ENCODE measurements at regions not wholly inside any gene's neighbourhood (a gene's known extent, or its start where the extent isn't known, plus 50 kb on each side); places are given as distances from the start of the nearest gene placed in this dataset.
"Not testable (repeated sequence)": the region's sequence is repeated elsewhere in the genome, so short reads cannot be mapped to it uniquely, and the experiment has no call there.

GRCh38 chr16:29234536-29235275, 171.8 kb downstream of the NPIPB11 start:
- DNase-seq (ENCODE audit: low read depth, low spot score); in situ Hi-C loops (cut with HindIII; ENCODE audit: low sequenced_read_pairs); H3K4me3 ChIP-seq (ENCODE audit: low read depth, low read length): not testable (repeated sequence)

GRCh38 chr16:29233705-29234404, 172.7 kb downstream of the NPIPB11 start:
- H3K4me3 ChIP-seq (ENCODE audit: low read depth, low read length) = not testable (repeated sequence)

GRCh38 chr16:29232811-29233704, 173.5 kb downstream of the NPIPB11 start:
- in situ Hi-C loops (cut with HindIII; ENCODE audit: low sequenced_read_pairs) = no loop called here
- no peak for DNase-seq (ENCODE audit: low read depth, low spot score)
- no peak for TF ChIP-seq CTCF (IDR thresholded peaks at IDR 0.05; ENCODE audit: low read depth, low read length)
- no peak overlapping the region for H3K4me3 ChIP-seq (ENCODE audit: low read depth, low read length)

More at GRCh38 chr16:29233705-29234404, 172.7 kb downstream of the NPIPB11 start:
- DNase-seq (ENCODE audit: low read depth, low spot score); in situ Hi-C loops (cut with HindIII; ENCODE audit: low sequenced_read_pairs): not testable (repeated sequence)

GRCh38 chr16:29232160-29232705, 174.3 kb downstream of the NPIPB11 start:
- DNase-seq (ENCODE audit: low read depth, low spot score); in situ Hi-C loops (cut with HindIII; ENCODE audit: low sequenced_read_pairs); H3K4me3 ChIP-seq (ENCODE audit: low read depth, low read length): not testable (repeated sequence)

- in situ Hi-C loops (cut with HindIII; ENCODE audit: low sequenced_read_pairs) = no loop called here
- DNase-seq (ENCODE audit: low read depth, low spot score) = no peak
- H3K4me3 ChIP-seq (ENCODE audit: low read depth, low read length) = no peak overlapping the region
- no peak for TF ChIP-seq CTCF (IDR thresholded peaks at IDR 0.05; ENCODE audit: low read depth, low read length)
Measured at GRCh38 chr16:29231244-29231643, 175.3 kb downstream of the NPIPB11 start.

- no peak for TF ChIP-seq CTCF (IDR thresholded peaks at IDR 0.05; ENCODE audit: low read depth, low read length)
- DNase-seq (ENCODE audit: low read depth, low spot score) = peak; percentile 23
- in situ Hi-C loops (cut with HindIII; ENCODE audit: low sequenced_read_pairs) = no loop called here
- H3K4me3 ChIP-seq (ENCODE audit: low read depth, low read length) = no peak overlapping the region
Measured at GRCh38 chr16:29230671-29231096, 175.8 kb downstream of the NPIPB11 start.

- DNase-seq (ENCODE audit: low read depth, low spot score); in situ Hi-C loops (cut with HindIII; ENCODE audit: low sequenced_read_pairs); H3K4me3 ChIP-seq (ENCODE audit: low read depth, low read length): not testable (repeated sequence)
Measured at GRCh38 chr16:29230006-29230668, 176.4 kb downstream of the NPIPB11 start.

GRCh38 chr16:29229616-29230005, 176.9 kb downstream of the NPIPB11 start:
- H3K4me3 ChIP-seq (ENCODE audit: low read depth, low read length); in situ Hi-C loops (cut with HindIII; ENCODE audit: low sequenced_read_pairs); DNase-seq (ENCODE audit: low read depth, low spot score): not testable (repeated sequence)

- H3K4me3 ChIP-seq (ENCODE audit: low read depth, low read length); DNase-seq (ENCODE audit: low read depth, low spot score); in situ Hi-C loops (cut with HindIII; ENCODE audit: low sequenced_read_pairs): not testable (repeated sequence)
Measured at GRCh38 chr16:29228664-29229611, 177.6 kb downstream of the NPIPB11 start.
